HCT116 (cell line): ENCODE measurements at regions not wholly inside any gene's neighbourhood (a gene's known extent, or its start where the extent isn't known, plus 50 kb on each side); places are given as distances from the start of the nearest gene placed in this dataset.

Source experiments
- ATAC-seq: fragments of 200-7000 bp; cut with Tn5 transposase; 2 replicates; pipeline ENCODE4 v1.9.1; 2020; ENCODE audit warnings: mild to moderate bottlenecking, moderate library complexity
- BruUV-seq: library from RNA; stranded (reverse); fragments of 400-500 nt; replicated peaks from 2 replicates; lab custom pipeline; 2021; lab: Mats Ljungman, UMichigan
- CTCF ChIA-PET: fragments of 300-600 bp; sonication (Branson Sonifier 250); formaldehyde crosslinking; loops from one replicate; lab custom pipeline; 2021; ENCODE audit warnings: antibody characterized with exemption; lab: Charles Lee
- POLR2A ChIA-PET: fragments of 300-600, 350-600 bp; sonication (Branson Sonifier 250); formaldehyde crosslinking; loops from one replicate; lab custom pipeline; 2021; ENCODE audit warnings: antibody characterized with exemption; lab: Charles Lee
- RAD21 ChIA-PET, 2 experiments: fragments of 300-600 bp; sonication (Branson Sonifier 250); formaldehyde crosslinking; loops; one replicate each; lab custom pipeline; 2023; ENCODE audit warnings: low total read pairs in 2 of 2; ENCODE audit not compliant: uncharacterized antibody in 2 of 2, unreplicated experiment in 2 of 2, low non-redundant PET in 1 of 2; lab: Charles Lee
- DNase-seq: peaks from one replicate; pipeline ENCODE4 v3.0.0-alpha.2; 2010; ENCODE audit warnings: low read depth, low spot score
- H2AFZ ChIP-seq: fragments of 200-600 bp; shearing (Covaris generic), sonication (generic); 2 replicates; pipeline ENCODE4 v1.6.1; 2017; ENCODE audit warnings: low read depth, mixed run types, mixed read lengths, antibody characterized with exemption, low read length; ENCODE audit not compliant: poor library complexity, severe bottlenecking
- H3K27ac ChIP-seq: 2 replicates; pipeline ENCODE4 v1.5.1; 2012; ENCODE audit warnings: low read depth, low read length
- H3K27me3 ChIP-seq: fragments of 200-600 bp; sonication (generic); 2 replicates; pipeline ENCODE4 v1.6.1; 2016; ENCODE audit warnings: mixed run types, low read length, mixed read lengths; ENCODE audit not compliant: insufficient read depth
- H3K36me3 ChIP-seq, 2 experiments: fragments of 200-500 bp in 1 of 2; fragments of 200-600 bp in 1 of 2; sonication (Bioruptor generic) in 1 of 2; sonication (generic) in 1 of 2; 2 replicates each; pipeline versions ENCODE4 v1.5.1 to v1.6.1; 2014 to 2016; ENCODE audit warnings: low read length in 2 of 2, inconsistent platforms in 1 of 2, mixed read lengths in 1 of 2, mixed run types in 1 of 2; ENCODE audit not compliant: insufficient read depth in 2 of 2, control insufficient read depth in 1 of 2
- H3K4me1 ChIP-seq, 2 experiments: fragments of 200-600 bp in 1 of 2; sonication (generic) in 1 of 2; 2 replicates each; pipeline versions ENCODE4 v1.5.1 to v1.6.1; 2012 to 2017; ENCODE audit warnings: low read length in 2 of 2, inconsistent platforms in 1 of 2, mild to moderate bottlenecking in 1 of 2, mixed read lengths in 1 of 2, mixed run types in 1 of 2, moderate library complexity in 1 of 2; ENCODE audit not compliant: insufficient read depth in 2 of 2, control insufficient read depth in 1 of 2
- H3K4me2 ChIP-seq: fragments of 200-600 bp; sonication (generic); 2 replicates; pipeline ENCODE4 v1.6.1; 2017; ENCODE audit warnings: mixed run types, low read length, mixed read lengths
- H3K4me3 ChIP-seq, 2 experiments: fragments of 200-600 bp in 1 of 2; sonication (generic) in 1 of 2; replicated peaks in 1 of 2; 2 replicates each; pipeline ENCODE4 v1.5.1; 2011 to 2016; ENCODE audit warnings: low read length in 2 of 2, control low read depth in 1 of 2, low read depth in 1 of 2, mild to moderate bottlenecking in 1 of 2, mixed read lengths in 1 of 2, mixed run types in 1 of 2
- H3K79me2 ChIP-seq: fragments of 200-600 bp; sonication (generic); 2 replicates; pipeline ENCODE4 v1.6.1; 2017; ENCODE audit warnings: mild to moderate bottlenecking, mixed run types, low read length, moderate library complexity, mixed read lengths; ENCODE audit not compliant: insufficient read depth
- H3K9ac ChIP-seq: fragments of 200-600 bp; sonication (generic); 2 replicates; pipeline ENCODE4 v1.6.1; 2016; ENCODE audit warnings: low read length, mixed read lengths
- H3K9me2 ChIP-seq: fragments of 200-600 bp; sonication (generic), shearing (Covaris generic); 2 replicates; pipeline ENCODE4 v1.6.1; 2017; ENCODE audit warnings: mixed run types, mild to moderate bottlenecking, moderate library complexity; ENCODE audit not compliant: insufficient read depth
- H3K9me3 ChIP-seq, 2 experiments: fragments of 200-500 bp in 1 of 2; fragments of 200-600 bp in 1 of 2; sonication (Bioruptor generic) in 1 of 2; sonication (generic) in 1 of 2; 2 replicates each; pipeline ENCODE4 v1.6.1; 2014 to 2017; ENCODE audit warnings: low read length in 2 of 2, mixed read lengths in 2 of 2, inconsistent platforms in 1 of 2, low read depth in 1 of 2, mild to moderate bottlenecking in 1 of 2, mixed run types in 1 of 2, moderate library complexity in 1 of 2; ENCODE audit not compliant: control insufficient read depth in 1 of 2, insufficient read depth in 1 of 2
- H4K20me1 ChIP-seq: fragments of 200-600 bp; sonication (generic), shearing (Covaris generic); 2 replicates; pipeline ENCODE4 v1.6.1; 2017; ENCODE audit warnings: mixed run types, mild to moderate bottlenecking, moderate library complexity; ENCODE audit not compliant: insufficient read depth
- CEBPB ChIP-seq: IDR thresholded peaks from 2 replicates; pipeline ENCODE4 v1.6.1; 2012; ENCODE audit warnings: low read depth
- EGR1 ChIP-seq: IDR thresholded peaks from 2 replicates; pipeline ENCODE4 v1.6.1; 2012; ENCODE audit warnings: low read depth
- EZH2phosphoT487 ChIP-seq: fragments of 200-600 bp; IDR thresholded peaks from 2 replicates; pipeline ENCODE4 v1.6.1; 2018; ENCODE audit warnings: antibody characterized with exemption, borderline replicate concordance
- JUND ChIP-seq: IDR thresholded peaks from 2 replicates; pipeline ENCODE4 v1.6.1; 2012
- REST ChIP-seq: IDR thresholded peaks from 2 replicates; pipeline ENCODE4 v1.6.1; 2012; ENCODE audit warnings: low read depth
- SP1 ChIP-seq: IDR thresholded peaks from 2 replicates; pipeline ENCODE4 v1.6.1; 2012; ENCODE audit warnings: low read depth
- SRF ChIP-seq: IDR thresholded peaks from 2 replicates; pipeline ENCODE4 v1.6.1; 2012; ENCODE audit warnings: low read depth
- YY1 ChIP-seq: IDR thresholded peaks from 2 replicates; pipeline ENCODE4 v1.6.1; 2011; ENCODE audit warnings: low read length, low read depth, moderate library complexity, mild to moderate bottlenecking; ENCODE audit not compliant: insufficient replicate concordance; ENCODE audit errors: extremely low read depth
- ZNF274 ChIP-seq: fragments of 200-500 bp; sonication (Bioruptor generic); IDR thresholded peaks from 2 replicates; pipeline ENCODE4 v1.6.1; 2014; ENCODE audit warnings: mild to moderate bottlenecking, low read depth, low read length, inconsistent platforms
- intact Hi-C: fragments of 100-400 bp; cut with micrococcal nuclease; formaldehyde crosslinking; loops from 2 replicates; pipeline ENCODE4 v1.10.0; 2022
- TF ChIP-seq, protein P1 (sequence below): IDR thresholded peaks from 2 replicates; pipeline ENCODE4 v1.6.1; 2011; ENCODE audit warnings: mild to moderate bottlenecking, low read length, moderate library complexity; ENCODE audit not compliant: insufficient replicate concordance; ENCODE audit errors: extremely low read depth

DNA sequence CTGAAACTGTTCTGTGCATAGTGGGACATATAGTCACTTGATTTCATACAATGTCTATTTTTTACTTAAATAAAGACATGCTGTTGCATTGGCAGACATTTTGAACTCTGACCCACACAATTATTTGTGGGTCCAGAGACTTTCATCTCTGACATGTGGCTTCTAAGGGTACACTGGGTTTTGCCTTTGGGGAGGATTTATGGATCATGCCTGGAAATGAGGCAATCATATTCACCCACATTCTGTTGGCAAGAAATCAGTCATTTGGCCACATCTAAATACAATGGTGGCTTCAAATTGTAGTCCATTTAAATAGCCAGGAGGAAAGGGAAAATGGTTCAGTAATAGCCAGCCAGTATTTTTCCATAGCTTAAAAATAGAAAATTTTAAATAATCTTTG, 238.3 kb upstream of the KLF12 start:
- H3K79me2 ChIP-seq, result no peaks in the 10 kb centered on the region
- no peak for ATAC-seq
- H3K4me2 ChIP-seq, result no peak overlapping the region
- H3K4me1 ChIP-seq, result no peaks in the 10 kb centered on the region
- no peaks in the 10 kb centered on the region for H3K9me3 ChIP-seq
- no peak overlapping the region for H3K4me3 ChIP-seq
- RAD21 ChIA-PET, result no interaction called here
- intact Hi-C loops, result no loop called here
- CTCF ChIA-PET, result no interaction called here
- H3K9ac ChIP-seq, result no peak overlapping the region
- no peaks in the 10 kb centered on the region; a peak in 1 of 4 replicates for H3K36me3 ChIP-seq
- TF ChIP-seq EGR1 (no peak), SP1 (no peak), EZH2phosphoT487 (no peak), CEBPB (no peak), JUND (no peak), REST (no peak), YY1 (no peak), ZNF274 (no peak), SRF (no peak)
- TF ChIP-seq, protein P1, sequence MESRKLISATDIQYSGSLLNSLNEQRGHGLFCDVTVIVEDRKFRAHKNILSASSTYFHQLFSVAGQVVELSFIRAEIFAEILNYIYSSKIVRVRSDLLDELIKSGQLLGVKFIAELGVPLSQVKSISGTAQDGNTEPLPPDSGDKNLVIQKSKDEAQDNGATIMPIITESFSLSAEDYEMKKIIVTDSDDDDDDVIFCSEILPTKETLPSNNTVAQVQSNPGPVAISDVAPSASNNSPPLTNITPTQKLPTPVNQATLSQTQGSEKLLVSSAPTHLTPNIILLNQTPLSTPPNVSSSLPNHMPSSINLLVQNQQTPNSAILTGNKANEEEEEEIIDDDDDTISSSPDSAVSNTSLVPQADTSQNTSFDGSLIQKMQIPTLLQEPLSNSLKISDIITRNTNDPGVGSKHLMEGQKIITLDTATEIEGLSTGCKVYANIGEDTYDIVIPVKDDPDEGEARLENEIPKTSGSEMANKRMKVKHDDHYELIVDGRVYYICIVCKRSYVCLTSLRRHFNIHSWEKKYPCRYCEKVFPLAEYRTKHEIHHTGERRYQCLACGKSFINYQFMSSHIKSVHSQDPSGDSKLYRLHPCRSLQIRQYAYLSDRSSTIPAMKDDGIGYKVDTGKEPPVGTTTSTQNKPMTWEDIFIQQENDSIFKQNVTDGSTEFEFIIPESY, result no peak
- H3K9me2 ChIP-seq, result no peaks in the 10 kb centered on the region
- H3K27me3 ChIP-seq, result no peaks in the 10 kb centered on the region
- no TSS peak for BruUV-seq
- no peak overlapping the region for H3K27ac ChIP-seq
- no peak overlapping the region for H2AFZ ChIP-seq
- DNase-seq, result no peak
- POLR2A ChIA-PET, result no interaction called here
- H4K20me1 ChIP-seq, result no peaks in the 10 kb centered on the region
